GM18505 (cell line): ENCODE measurements at regions not wholly inside any gene's neighbourhood (a gene's known extent, or its start where the extent isn't known, plus 50 kb on each side); places are given as distances from the start of the nearest gene placed in this dataset.

Experiments used
- ATAC-seq: cut with Tn5 transposase; IDR thresholded peaks from one replicate; pipeline ENCODE4 v1.9.1; 2021; ENCODE audit not compliant: unreplicated experiment
- POLR2A ChIP-seq: IDR thresholded peaks from 4 replicates; pipeline ENCODE4 v1.6.1; 2011; ENCODE audit warnings: borderline replicate concordance; ENCODE audit not compliant: insufficient read depth, insufficient read length; ENCODE audit errors: extremely low read depth

- no peak for ATAC-seq
- TF ChIP-seq POLR2A: no peak
Measured at GRCh38 chr5:88515881-88516819, 247.5 kb upstream of the TMEM161B start.

- no peak for TF ChIP-seq POLR2A
- ATAC-seq: no peak
Measured at GRCh38 chr5:88515068-88515467, 246.4 kb upstream of the TMEM161B start.

- ATAC-seq: no peak
- TF ChIP-seq POLR2A: no peak
Measured at GRCh38 chr5:88509403-88509802, 240.8 kb upstream of the TMEM161B start.

- TF ChIP-seq POLR2A: no peak
Measured at GRCh38 chr5:88507261-88507660, 238.6 kb upstream of the TMEM161B start.

GRCh38 chr5:88503406-88503805, 234.8 kb upstream of the TMEM161B start:
- ATAC-seq: no peak
- TF ChIP-seq POLR2A: no peak

More at GRCh38 chr5:88507261-88507660, 238.6 kb upstream of the TMEM161B start:
- ATAC-seq: no peak

- ATAC-seq: no peak
- no peak for TF ChIP-seq POLR2A
Measured at GRCh38 chr5:88503041-88503345, 234.3 kb upstream of the TMEM161B start.

GRCh38 chr5:88502179-88503040, 233.8 kb upstream of the TMEM161B start:
- peak; percentile 80 for ATAC-seq
- no peak for TF ChIP-seq POLR2A

GRCh38 chr5:88495810-88496209, 227.2 kb upstream of the TMEM161B start:
- no peak for TF ChIP-seq POLR2A
- ATAC-seq: no peak

GRCh38 chr5:88490874-88491273, 222.2 kb upstream of the TMEM161B start:
- no peak for ATAC-seq
- TF ChIP-seq POLR2A: no peak

- TF ChIP-seq POLR2A: no peak
- ATAC-seq: no peak
Measured at GRCh38 chr5:88489364-88489763, 220.7 kb upstream of the TMEM161B start.

- ATAC-seq: no peak
- no peak for TF ChIP-seq POLR2A
Measured at GRCh38 chr5:88488561-88488960, 219.9 kb upstream of the TMEM161B start.

GRCh38 chr5:88488130-88488529, 219.5 kb upstream of the TMEM161B start:
- ATAC-seq: no peak
- TF ChIP-seq POLR2A: no peak

- no peak for TF ChIP-seq POLR2A
- no peak for ATAC-seq
Measured at GRCh38 chr5:88487066-88487465, 218.4 kb upstream of the TMEM161B start.

- ATAC-seq: no peak
- no peak for TF ChIP-seq POLR2A
Measured at GRCh38 chr5:88486431-88486830, 217.8 kb upstream of the TMEM161B start.

- no peak for ATAC-seq
- TF ChIP-seq POLR2A: no peak
Measured at GRCh38 chr5:88485531-88485930, 216.9 kb upstream of the TMEM161B start.
